ENCODE measurements at regions not wholly inside any gene's neighbourhood (a gene's known extent, or its start where the extent isn't known, plus 50 kb on each side); places are given as distances from the start of the nearest gene placed in this dataset.

DNA sequence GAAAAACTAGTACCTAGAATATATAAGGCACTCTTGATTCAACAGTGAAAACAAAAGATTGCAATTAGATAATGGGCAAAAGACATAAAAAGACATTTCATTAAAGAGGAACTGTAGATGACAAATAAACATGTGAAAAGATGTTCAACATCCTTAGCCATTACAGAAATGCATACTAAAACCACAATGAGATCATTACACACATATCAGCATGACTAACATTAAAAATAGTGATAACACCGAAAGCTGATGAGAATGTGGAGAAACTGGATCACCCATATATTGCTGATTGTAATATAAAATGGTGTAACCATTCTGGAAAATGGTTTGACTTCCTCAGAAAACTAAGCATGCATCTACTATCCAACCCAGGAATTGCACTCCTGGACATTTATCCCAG is 340.3 kb downstream of the SEC16B start:
- TF ChIP-seq, protein P1, sequence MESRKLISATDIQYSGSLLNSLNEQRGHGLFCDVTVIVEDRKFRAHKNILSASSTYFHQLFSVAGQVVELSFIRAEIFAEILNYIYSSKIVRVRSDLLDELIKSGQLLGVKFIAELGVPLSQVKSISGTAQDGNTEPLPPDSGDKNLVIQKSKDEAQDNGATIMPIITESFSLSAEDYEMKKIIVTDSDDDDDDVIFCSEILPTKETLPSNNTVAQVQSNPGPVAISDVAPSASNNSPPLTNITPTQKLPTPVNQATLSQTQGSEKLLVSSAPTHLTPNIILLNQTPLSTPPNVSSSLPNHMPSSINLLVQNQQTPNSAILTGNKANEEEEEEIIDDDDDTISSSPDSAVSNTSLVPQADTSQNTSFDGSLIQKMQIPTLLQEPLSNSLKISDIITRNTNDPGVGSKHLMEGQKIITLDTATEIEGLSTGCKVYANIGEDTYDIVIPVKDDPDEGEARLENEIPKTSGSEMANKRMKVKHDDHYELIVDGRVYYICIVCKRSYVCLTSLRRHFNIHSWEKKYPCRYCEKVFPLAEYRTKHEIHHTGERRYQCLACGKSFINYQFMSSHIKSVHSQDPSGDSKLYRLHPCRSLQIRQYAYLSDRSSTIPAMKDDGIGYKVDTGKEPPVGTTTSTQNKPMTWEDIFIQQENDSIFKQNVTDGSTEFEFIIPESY (IDR thresholded peaks at IDR 0.05), result no peak
- TF ChIP-seq, protein P2, sequence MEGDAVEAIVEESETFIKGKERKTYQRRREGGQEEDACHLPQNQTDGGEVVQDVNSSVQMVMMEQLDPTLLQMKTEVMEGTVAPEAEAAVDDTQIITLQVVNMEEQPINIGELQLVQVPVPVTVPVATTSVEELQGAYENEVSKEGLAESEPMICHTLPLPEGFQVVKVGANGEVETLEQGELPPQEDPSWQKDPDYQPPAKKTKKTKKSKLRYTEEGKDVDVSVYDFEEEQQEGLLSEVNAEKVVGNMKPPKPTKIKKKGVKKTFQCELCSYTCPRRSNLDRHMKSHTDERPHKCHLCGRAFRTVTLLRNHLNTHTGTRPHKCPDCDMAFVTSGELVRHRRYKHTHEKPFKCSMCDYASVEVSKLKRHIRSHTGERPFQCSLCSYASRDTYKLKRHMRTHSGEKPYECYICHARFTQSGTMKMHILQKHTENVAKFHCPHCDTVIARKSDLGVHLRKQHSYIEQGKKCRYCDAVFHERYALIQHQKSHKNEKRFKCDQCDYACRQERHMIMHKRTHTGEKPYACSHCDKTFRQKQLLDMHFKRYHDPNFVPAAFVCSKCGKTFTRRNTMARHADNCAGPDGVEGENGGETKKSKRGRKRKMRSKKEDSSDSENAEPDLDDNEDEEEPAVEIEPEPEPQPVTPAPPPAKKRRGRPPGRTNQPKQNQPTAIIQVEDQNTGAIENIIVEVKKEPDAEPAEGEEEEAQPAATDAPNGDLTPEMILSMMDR (IDR thresholded peaks at IDR 0.05; ENCODE audit: low read depth, low read length, missing input control), result no peak
- TF ChIP-seq GABPA (IDR thresholded peaks at IDR 0.05 in 1 of 2, conservative IDR thresholded peaks at IDR 0.05 in 1 of 2) (no peak), YY1 (IDR thresholded peaks at IDR 0.05) (no peak), SP1 (IDR thresholded peaks at IDR 0.05) (no peak), RAD21 (IDR thresholded peaks at IDR 0.05) (no peak), JUND (IDR thresholded peaks at IDR 0.05) (no peak), EGR1 (IDR thresholded peaks at IDR 0.05; ENCODE audit: low read depth in 2 of 2) (no peak)
- TF ChIP-seq, protein P3, sequence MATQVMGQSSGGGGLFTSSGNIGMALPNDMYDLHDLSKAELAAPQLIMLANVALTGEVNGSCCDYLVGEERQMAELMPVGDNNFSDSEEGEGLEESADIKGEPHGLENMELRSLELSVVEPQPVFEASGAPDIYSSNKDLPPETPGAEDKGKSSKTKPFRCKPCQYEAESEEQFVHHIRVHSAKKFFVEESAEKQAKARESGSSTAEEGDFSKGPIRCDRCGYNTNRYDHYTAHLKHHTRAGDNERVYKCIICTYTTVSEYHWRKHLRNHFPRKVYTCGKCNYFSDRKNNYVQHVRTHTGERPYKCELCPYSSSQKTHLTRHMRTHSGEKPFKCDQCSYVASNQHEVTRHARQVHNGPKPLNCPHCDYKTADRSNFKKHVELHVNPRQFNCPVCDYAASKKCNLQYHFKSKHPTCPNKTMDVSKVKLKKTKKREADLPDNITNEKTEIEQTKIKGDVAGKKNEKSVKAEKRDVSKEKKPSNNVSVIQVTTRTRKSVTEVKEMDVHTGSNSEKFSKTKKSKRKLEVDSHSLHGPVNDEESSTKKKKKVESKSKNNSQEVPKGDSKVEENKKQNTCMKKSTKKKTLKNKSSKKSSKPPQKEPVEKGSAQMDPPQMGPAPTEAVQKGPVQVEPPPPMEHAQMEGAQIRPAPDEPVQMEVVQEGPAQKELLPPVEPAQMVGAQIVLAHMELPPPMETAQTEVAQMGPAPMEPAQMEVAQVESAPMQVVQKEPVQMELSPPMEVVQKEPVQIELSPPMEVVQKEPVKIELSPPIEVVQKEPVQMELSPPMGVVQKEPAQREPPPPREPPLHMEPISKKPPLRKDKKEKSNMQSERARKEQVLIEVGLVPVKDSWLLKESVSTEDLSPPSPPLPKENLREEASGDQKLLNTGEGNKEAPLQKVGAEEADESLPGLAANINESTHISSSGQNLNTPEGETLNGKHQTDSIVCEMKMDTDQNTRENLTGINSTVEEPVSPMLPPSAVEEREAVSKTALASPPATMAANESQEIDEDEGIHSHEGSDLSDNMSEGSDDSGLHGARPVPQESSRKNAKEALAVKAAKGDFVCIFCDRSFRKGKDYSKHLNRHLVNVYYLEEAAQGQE (IDR thresholded peaks at IDR 0.05), result no peak
